H9 (cell line): ENCODE measurements at regions not wholly inside any gene's neighbourhood (a gene's known extent, or its start where the extent isn't known, plus 50 kb on each side); places are given as distances from the start of the nearest gene placed in this dataset.

Experiments used
- DNase-seq: peaks from one replicate; pipeline ENCODE4 v3.0.0-alpha.2; 2017
- H2AFZ ChIP-seq: one replicate; pipeline ENCODE4 v1.6.1; 2013; ENCODE audit warnings: mild to moderate bottlenecking, low read length, control low read depth, moderate library complexity
- H2AK5ac ChIP-seq: 2 replicates; pipeline ENCODE4 v1.6.1; 2013; ENCODE audit warnings: low read length, control low read depth, mixed read lengths; ENCODE audit not compliant: insufficient read length
- H2BK120ac ChIP-seq: one replicate; pipeline ENCODE4 v1.6.1; 2013; ENCODE audit warnings: low read depth, mild to moderate bottlenecking, low read length, control low read depth, inconsistent platforms; ENCODE audit not compliant: poor library complexity, severe bottlenecking
- H2BK12ac ChIP-seq: 2 replicates; pipeline ENCODE4 v1.6.1; 2013; ENCODE audit warnings: low read length, control low read depth, mixed read lengths, low read depth; ENCODE audit not compliant: insufficient read length
- H2BK15ac ChIP-seq: 2 replicates; pipeline ENCODE4 v1.6.1; 2013; ENCODE audit warnings: low read depth, low read length, control low read depth
- H2BK20ac ChIP-seq: one replicate; pipeline ENCODE4 v1.6.1; 2013; ENCODE audit warnings: low read depth, mild to moderate bottlenecking, low read length, control low read depth, inconsistent platforms; ENCODE audit not compliant: poor library complexity, severe bottlenecking
- H2BK5ac ChIP-seq: 2 replicates; pipeline ENCODE4 v1.6.1; 2013; ENCODE audit warnings: low read length, control low read depth, mixed read lengths; ENCODE audit not compliant: insufficient read length
- H3K14ac ChIP-seq: 2 replicates; pipeline ENCODE4 v1.6.1; 2013; ENCODE audit warnings: low read length, control low read depth; ENCODE audit not compliant: insufficient read depth
- H3K18ac ChIP-seq: 2 replicates; pipeline ENCODE4 v1.6.1; 2013; ENCODE audit warnings: low read depth, mild to moderate bottlenecking, mixed read lengths, low read length, control low read depth; ENCODE audit not compliant: insufficient read length
- H3K23ac ChIP-seq: 2 replicates; pipeline ENCODE4 v1.6.1; 2013; ENCODE audit warnings: low read length, control low read depth, mixed read lengths, low read depth; ENCODE audit not compliant: insufficient read length
- H3K23me2 ChIP-seq: 2 replicates; pipeline ENCODE4 v1.6.1; 2013; ENCODE audit warnings: low read depth, mild to moderate bottlenecking, mixed read lengths, low read length, control low read depth; ENCODE audit not compliant: insufficient read length, poor library complexity, severe bottlenecking
- H3K27ac ChIP-seq: 2 replicates; pipeline ENCODE4 v1.5.1; 2013; ENCODE audit warnings: low read length, control low read depth, mixed read lengths, low read depth; ENCODE audit not compliant: insufficient read length
- H3K27me3 ChIP-seq: 2 replicates; pipeline ENCODE4 v1.6.1; 2013; ENCODE audit warnings: low read length, control low read depth, inconsistent platforms; ENCODE audit not compliant: insufficient read depth
- H3K4ac ChIP-seq: 2 replicates; pipeline ENCODE4 v1.6.1; 2013; ENCODE audit warnings: low read depth, mild to moderate bottlenecking, control low read depth, inconsistent platforms, low read length, moderate library complexity
- H3K4me1 ChIP-seq: 2 replicates; pipeline ENCODE4 v1.6.1; 2013; ENCODE audit warnings: low read length, control low read depth, inconsistent platforms; ENCODE audit not compliant: insufficient read depth
- H3K4me2 ChIP-seq: 2 replicates; pipeline ENCODE4 v1.6.1; 2013; ENCODE audit warnings: low read length, control low read depth, mixed read lengths; ENCODE audit not compliant: insufficient read length, insufficient read depth
- H3K56ac ChIP-seq: 2 replicates; pipeline ENCODE4 v1.6.1; 2013; ENCODE audit warnings: low read depth, mild to moderate bottlenecking, mixed read lengths, low read length, control low read depth; ENCODE audit not compliant: insufficient read length
- H3K79me1 ChIP-seq: 2 replicates; pipeline ENCODE4 v1.6.1; 2013; ENCODE audit warnings: low read depth, mild to moderate bottlenecking, moderate library complexity, low read length, control low read depth, inconsistent platforms; ENCODE audit not compliant: insufficient read depth, poor library complexity, severe bottlenecking
- H3K79me2 ChIP-seq: 2 replicates; pipeline ENCODE4 v1.6.1; 2013; ENCODE audit warnings: low read length, control low read depth, inconsistent platforms; ENCODE audit not compliant: insufficient read depth
- H3K9ac ChIP-seq: 2 replicates; pipeline ENCODE4 v1.6.1; 2013; ENCODE audit warnings: low read length, control low read depth, mixed read lengths; ENCODE audit not compliant: insufficient read length; ENCODE audit errors: extremely low read depth
- H3K9me3 ChIP-seq: one replicate; pipeline ENCODE4 v1.6.1; 2013; ENCODE audit warnings: low read depth, low read length, inconsistent platforms; ENCODE audit not compliant: control insufficient read depth
- H3T11ph ChIP-seq: one replicate; pipeline ENCODE4 v1.6.1; 2013; ENCODE audit warnings: mild to moderate bottlenecking, low read length, control low read depth, inconsistent platforms
- H4K20me1 ChIP-seq: one replicate; pipeline ENCODE4 v1.6.1; 2013; ENCODE audit not compliant: control insufficient read depth, insufficient read length, insufficient read depth
- H4K5ac ChIP-seq: 2 replicates; pipeline ENCODE4 v1.6.1; 2013; ENCODE audit warnings: low read depth, mild to moderate bottlenecking, mixed read lengths, low read length, control low read depth; ENCODE audit not compliant: insufficient read length
- H4K8ac ChIP-seq: replicated peaks from 2 replicates; pipeline ENCODE4 v1.6.1; 2013; ENCODE audit warnings: low read length, control low read depth, mixed read lengths, low read depth; ENCODE audit not compliant: insufficient read length
- H4K91ac ChIP-seq: 2 replicates; pipeline ENCODE4 v1.6.1; 2013; ENCODE audit warnings: low read depth, mild to moderate bottlenecking, moderate library complexity, mixed read lengths, low read length, control low read depth; ENCODE audit not compliant: insufficient read length
- H3K27ac Mint-ChIP-seq, 3 experiments: 2 replicates in 2 of 3; 3 replicates in 1 of 3; pipeline ENCODE4 v1.8.0; 2020 to 2021; ENCODE audit warnings: mixed read lengths in 3 of 3, mild to moderate bottlenecking in 1 of 3, moderate library complexity in 1 of 3
- H3K27me3 Mint-ChIP-seq: 2 replicates; pipeline ENCODE4 v1.8.0; 2021; ENCODE audit warnings: low read depth, mild to moderate bottlenecking, moderate library complexity, mixed read lengths
- H3K36me3 Mint-ChIP-seq, 3 experiments: 2 replicates in 2 of 3; 3 replicates in 1 of 3; pipeline ENCODE4 v1.8.0; 2020 to 2021; ENCODE audit warnings: low read depth in 3 of 3, mixed read lengths in 3 of 3; ENCODE audit not compliant: insufficient read depth in 1 of 3
- H3K4me1 Mint-ChIP-seq, 2 experiments: 2 replicates each; pipeline ENCODE4 v1.8.0; 2020; ENCODE audit warnings: mixed read lengths in 2 of 2
- H3K4me3 Mint-ChIP-seq, 2 experiments: 2 replicates in 1 of 2; 3 replicates in 1 of 2; pipeline ENCODE4 v1.8.0; 2020 to 2021; ENCODE audit warnings: mild to moderate bottlenecking in 2 of 2, mixed read lengths in 2 of 2, moderate library complexity in 1 of 2
- H3K9me3 Mint-ChIP-seq, 2 experiments: 2 replicates in 1 of 2; 3 replicates in 1 of 2; pipeline ENCODE4 v1.8.0; 2020; ENCODE audit warnings: mild to moderate bottlenecking in 2 of 2, mixed read lengths in 2 of 2, moderate library complexity in 1 of 2
- WGBS: extraction: QIAGEN DNeasy Blood & Tissue Kit; methylation state at CpG from one replicate; pipeline ENCODE4 v1.1.7; 2013; ENCODE audit warnings: missing lambda C conversion rate, low lambda C conversion rate, mixed read lengths; ENCODE audit not compliant: insufficient read length; ENCODE audit errors: extremely low coverage; 5-methylcytosine and 5-hydroxymethylcytosine counted together
- TF ChIP-seq, protein P1 (sequence below): fragments of 200-600 bp; sonication (generic); conservative IDR thresholded peaks from 3 replicates; pipeline ENCODE4 v1.8.0; 2021; ENCODE audit warnings: antibody characterized with exemption, mild to moderate bottlenecking

- TF ChIP-seq, protein P1, sequence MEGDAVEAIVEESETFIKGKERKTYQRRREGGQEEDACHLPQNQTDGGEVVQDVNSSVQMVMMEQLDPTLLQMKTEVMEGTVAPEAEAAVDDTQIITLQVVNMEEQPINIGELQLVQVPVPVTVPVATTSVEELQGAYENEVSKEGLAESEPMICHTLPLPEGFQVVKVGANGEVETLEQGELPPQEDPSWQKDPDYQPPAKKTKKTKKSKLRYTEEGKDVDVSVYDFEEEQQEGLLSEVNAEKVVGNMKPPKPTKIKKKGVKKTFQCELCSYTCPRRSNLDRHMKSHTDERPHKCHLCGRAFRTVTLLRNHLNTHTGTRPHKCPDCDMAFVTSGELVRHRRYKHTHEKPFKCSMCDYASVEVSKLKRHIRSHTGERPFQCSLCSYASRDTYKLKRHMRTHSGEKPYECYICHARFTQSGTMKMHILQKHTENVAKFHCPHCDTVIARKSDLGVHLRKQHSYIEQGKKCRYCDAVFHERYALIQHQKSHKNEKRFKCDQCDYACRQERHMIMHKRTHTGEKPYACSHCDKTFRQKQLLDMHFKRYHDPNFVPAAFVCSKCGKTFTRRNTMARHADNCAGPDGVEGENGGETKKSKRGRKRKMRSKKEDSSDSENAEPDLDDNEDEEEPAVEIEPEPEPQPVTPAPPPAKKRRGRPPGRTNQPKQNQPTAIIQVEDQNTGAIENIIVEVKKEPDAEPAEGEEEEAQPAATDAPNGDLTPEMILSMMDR: no peak
- H2BK12ac ChIP-seq: no peak overlapping the region
Observed at GRCh38 chr6:148169706-148170105, 172.9 kb upstream of the SASH1 start.

More at GRCh38 chr6:148169706-148170105, 172.9 kb upstream of the SASH1 start:
- H2AK5ac ChIP-seq: no peak overlapping the region
- H3K27me3 Mint-ChIP-seq: no peaks in the 10 kb centered on the region
- peaks cover 5% of the 10 kb centered on the region; the same call in 1 of the 2 replicates for H3K4me1 ChIP-seq
- no peaks in the 10 kb centered on the region for H3K9me3 ChIP-seq
- no peak for DNase-seq
- H2BK20ac ChIP-seq: no peak overlapping the region
- no peak overlapping the region for H3K27ac Mint-ChIP-seq
- H2BK15ac ChIP-seq: no peak overlapping the region
- H3K4me3 Mint-ChIP-seq: no peak overlapping the region
- H3K4me2 ChIP-seq: no peak overlapping the region
- H2BK5ac ChIP-seq: no peak overlapping the region
- no peaks in the 10 kb centered on the region for H3K23me2 ChIP-seq
- no peak overlapping the region for H3T11ph ChIP-seq
- peaks cover 5% of the 10 kb centered on the region in 2 experiments for H3K4me1 Mint-ChIP-seq
- peak overlapping the region; percentile 19 for H2BK120ac ChIP-seq
- no peaks in the 10 kb centered on the region for H3K79me1 ChIP-seq
- no peak overlapping the region for H4K5ac ChIP-seq
- no peaks in the 10 kb centered on the region for H3K79me2 ChIP-seq
- H3K9me3 Mint-ChIP-seq: no peaks in the 10 kb centered on the region
- no peak overlapping the region for H3K9ac ChIP-seq
- no peak overlapping the region for H2AFZ ChIP-seq
- H3K4ac ChIP-seq: no peak overlapping the region
- H4K20me1 ChIP-seq: no peaks in the 10 kb centered on the region
- H3K23ac ChIP-seq: no peak overlapping the region
- no peak overlapping the region for H3K18ac ChIP-seq
- H3K27me3 ChIP-seq: no peaks in the 10 kb centered on the region
- H3K14ac ChIP-seq: peak overlapping the region; percentile 43; the same call in 1 of the 2 replicates
- H4K91ac ChIP-seq: no peak overlapping the region
- no CpG with 5 or more reads among the region's 8 CpGs for WGBS
- no peaks in the 10 kb centered on the region for H3K36me3 Mint-ChIP-seq
- H3K56ac ChIP-seq: no peak overlapping the region
- no peak overlapping the region for H3K27ac ChIP-seq
- H4K8ac ChIP-seq: no peak overlapping the region
